OCI-LY3 (cell line): ENCODE measurements at regions not wholly inside any gene's neighbourhood (a gene's known extent, or its start where the extent isn't known, plus 50 kb on each side); places are given as distances from the start of the nearest gene placed in this dataset.

ENCODE experiments used
- H2AFZ ChIP-seq: fragments of 200-600, 300-600 bp; shearing (Covaris generic); 2 replicates; pipeline ENCODE4 v1.6.0; 2014; ENCODE audit warnings: antibody characterized with exemption, low read depth, low read length
- H3K27ac ChIP-seq: fragments of 200-600, 300-600 bp; sonication (generic); 2 replicates; pipeline ENCODE4 v1.5.1; 2014; ENCODE audit warnings: mild to moderate bottlenecking, low read length, moderate library complexity, mixed read lengths
- H3K27me3 ChIP-seq: fragments of 200-600, 300-600 bp; sonication (generic); 2 replicates; pipeline ENCODE4 v1.6.1; 2014; ENCODE audit warnings: low read depth, low read length, mixed read lengths
- H3K36me3 ChIP-seq: fragments of 200-600, 300-600 bp; sonication (generic); replicated peaks from 2 replicates; pipeline ENCODE3; 2014; ENCODE audit warnings: low read depth, low read length, mixed read lengths
- H3K4me1 ChIP-seq: fragments of 300-600, 200-600 bp; sonication (generic); 2 replicates; pipeline ENCODE4 v1.6.1; 2014; ENCODE audit warnings: low read length, mixed read lengths
- H3K4me2 ChIP-seq: fragments of 200-600, 300-600 bp; sonication (generic); 2 replicates; pipeline ENCODE4 v1.6.1; 2014; ENCODE audit warnings: low read length, mixed read lengths
- H3K4me3 ChIP-seq: fragments of 300-600, 200-600 bp; sonication (generic); 2 replicates; pipeline ENCODE4 v1.5.1; 2014; ENCODE audit warnings: antibody characterized with exemption, mild to moderate bottlenecking, low read length, moderate library complexity
- H3K79me2 ChIP-seq: fragments of 300-600, 200-600 bp; shearing (Covaris generic); 2 replicates; pipeline ENCODE4 v1.6.1; 2014; ENCODE audit warnings: mild to moderate bottlenecking, low read length, mixed read lengths
- H3K9ac ChIP-seq: fragments of 300-600, 200-600 bp; shearing (Covaris generic); 2 replicates; pipeline ENCODE4 v1.6.0; 2014; ENCODE audit warnings: mild to moderate bottlenecking, low read length, moderate library complexity
- H3K9me3 ChIP-seq: fragments of 200-600, 300-600 bp; shearing (Covaris generic); 2 replicates; pipeline ENCODE4 v1.6.1; 2014; ENCODE audit warnings: low read length, mixed read lengths; ENCODE audit not compliant: insufficient read depth
- H4K20me1 ChIP-seq: fragments of 200-600, 300-600 bp; sonication (generic); 2 replicates; pipeline ENCODE4 v1.6.1; 2016; ENCODE audit warnings: low read length, mixed read lengths; ENCODE audit not compliant: insufficient read depth
- EZH2phosphoT487 ChIP-seq: fragments of 200-600 bp; shearing (Covaris generic); IDR thresholded peaks from 2 replicates; pipeline ENCODE4 v1.6.1; 2018; ENCODE audit warnings: antibody characterized with exemption, mixed run types, low read depth
- TF ChIP-seq, protein P1 (sequence below): fragments of 200-600, 300-600 bp; sonication (generic); IDR thresholded peaks from 2 replicates; pipeline ENCODE4 v1.5.1; 2014; ENCODE audit warnings: antibody characterized with exemption, low read length, low read depth

- no peaks in the 10 kb centered on the region for H3K9me3 ChIP-seq
- H3K4me3 ChIP-seq: no peak overlapping the region
- H2AFZ ChIP-seq: no peak overlapping the region
- H3K27me3 ChIP-seq: no peaks in the 10 kb centered on the region
- H3K27ac ChIP-seq: no peak overlapping the region
- no peaks in the 10 kb centered on the region for H4K20me1 ChIP-seq
- TF ChIP-seq, protein P1, sequence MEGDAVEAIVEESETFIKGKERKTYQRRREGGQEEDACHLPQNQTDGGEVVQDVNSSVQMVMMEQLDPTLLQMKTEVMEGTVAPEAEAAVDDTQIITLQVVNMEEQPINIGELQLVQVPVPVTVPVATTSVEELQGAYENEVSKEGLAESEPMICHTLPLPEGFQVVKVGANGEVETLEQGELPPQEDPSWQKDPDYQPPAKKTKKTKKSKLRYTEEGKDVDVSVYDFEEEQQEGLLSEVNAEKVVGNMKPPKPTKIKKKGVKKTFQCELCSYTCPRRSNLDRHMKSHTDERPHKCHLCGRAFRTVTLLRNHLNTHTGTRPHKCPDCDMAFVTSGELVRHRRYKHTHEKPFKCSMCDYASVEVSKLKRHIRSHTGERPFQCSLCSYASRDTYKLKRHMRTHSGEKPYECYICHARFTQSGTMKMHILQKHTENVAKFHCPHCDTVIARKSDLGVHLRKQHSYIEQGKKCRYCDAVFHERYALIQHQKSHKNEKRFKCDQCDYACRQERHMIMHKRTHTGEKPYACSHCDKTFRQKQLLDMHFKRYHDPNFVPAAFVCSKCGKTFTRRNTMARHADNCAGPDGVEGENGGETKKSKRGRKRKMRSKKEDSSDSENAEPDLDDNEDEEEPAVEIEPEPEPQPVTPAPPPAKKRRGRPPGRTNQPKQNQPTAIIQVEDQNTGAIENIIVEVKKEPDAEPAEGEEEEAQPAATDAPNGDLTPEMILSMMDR: no peak
- TF ChIP-seq EZH2phosphoT487: no peak
- no peak overlapping the region for H3K9ac ChIP-seq
- no peaks in the 10 kb centered on the region for H3K79me2 ChIP-seq
- no peak overlapping the region for H3K4me2 ChIP-seq
- H3K4me1 ChIP-seq: no peaks in the 10 kb centered on the region
- H3K36me3 ChIP-seq: no peaks in the 10 kb centered on the region
Measured at GRCh38 chr16:65831903-65832666, 534.4 kb upstream of the CDH5 start.

DNA sequence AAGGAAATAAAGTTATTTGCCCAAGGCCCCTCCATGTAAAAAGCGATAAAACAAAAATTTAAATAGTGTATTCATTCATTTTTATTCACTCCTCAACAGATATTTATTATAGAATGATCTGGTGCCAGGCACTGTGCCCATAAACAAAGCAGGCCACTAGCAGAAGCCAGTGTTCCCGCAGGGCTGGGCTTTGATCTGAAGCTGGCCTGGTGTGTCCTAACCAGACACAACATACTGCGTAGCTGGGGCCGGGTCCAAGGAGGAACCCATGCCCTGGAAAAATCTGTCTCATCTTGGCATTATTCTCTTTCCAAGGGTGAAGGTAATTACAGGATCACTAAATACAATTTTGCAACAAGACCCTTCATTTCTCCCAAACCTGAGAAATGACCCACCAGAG lies 537.4 kb upstream of the CDH5 start:
- Histone ChIP-seq H3K9me3 (no peaks in the 10 kb centered on the region), H3K4me2 (no peak overlapping the region), H2AFZ (no peak overlapping the region), H3K79me2 (no peaks in the 10 kb centered on the region), H3K36me3 (no peaks in the 10 kb centered on the region), H4K20me1 (no peaks in the 10 kb centered on the region), H3K27me3 (no peaks in the 10 kb centered on the region), H3K9ac (no peak overlapping the region), H3K4me3 (no peak overlapping the region), H3K27ac (no peak overlapping the region), H3K4me1 (no peaks in the 10 kb centered on the region)
- no peak for TF ChIP-seq EZH2phosphoT487
- TF ChIP-seq, protein P1: no peak

- Histone ChIP-seq H3K4me3 (no peak overlapping the region), H3K27ac (no peak overlapping the region), H3K36me3 (no peaks in the 10 kb centered on the region), H4K20me1 (no peaks in the 10 kb centered on the region), H3K4me1 (no peaks in the 10 kb centered on the region), H3K9ac (no peak overlapping the region), H3K27me3 (no peaks in the 10 kb centered on the region), H3K4me2 (no peak overlapping the region), H2AFZ (no peak overlapping the region), H3K79me2 (no peaks in the 10 kb centered on the region), H3K9me3 (no peaks in the 10 kb centered on the region)
- TF ChIP-seq, protein P1: no peak
- TF ChIP-seq EZH2phosphoT487: no peak
Measured at GRCh38 chr16:65828296-65828695, 538.2 kb upstream of the CDH5 start.

DNA sequence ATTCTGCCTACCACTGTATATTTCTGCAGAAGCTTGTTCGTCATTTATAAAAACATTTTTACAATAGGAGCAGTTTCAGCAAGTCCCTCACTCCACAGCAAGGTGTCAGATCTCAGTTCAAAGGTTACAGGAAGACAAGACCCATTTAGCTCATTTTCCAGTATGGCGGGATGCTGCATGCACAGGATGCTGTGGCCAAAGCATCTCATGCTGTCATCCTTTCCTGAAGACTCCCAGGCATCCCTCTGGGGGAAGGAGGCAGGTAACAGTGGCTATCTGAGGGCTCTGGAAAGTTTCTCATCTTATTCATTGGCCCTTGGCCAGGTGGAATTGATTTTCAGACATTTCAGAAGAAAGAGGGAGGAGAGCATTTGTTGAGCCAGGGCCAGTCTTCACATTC lies 539.3 kb upstream of the CDH5 start:
- no peaks in the 10 kb centered on the region for H4K20me1 ChIP-seq
- H3K27me3 ChIP-seq: no peaks in the 10 kb centered on the region
- H3K4me2 ChIP-seq: no peak overlapping the region
- H3K79me2 ChIP-seq: no peaks in the 10 kb centered on the region
- H3K27ac ChIP-seq: no peak overlapping the region
- TF ChIP-seq EZH2phosphoT487: no peak
- TF ChIP-seq, protein P1: no peak
- no peak overlapping the region for H2AFZ ChIP-seq
- H3K9ac ChIP-seq: no peak overlapping the region
- no peaks in the 10 kb centered on the region for H3K9me3 ChIP-seq
- H3K4me1 ChIP-seq: no peaks in the 10 kb centered on the region
- H3K36me3 ChIP-seq: no peaks in the 10 kb centered on the region
- no peak overlapping the region for H3K4me3 ChIP-seq
